Panc1 (cell line): ENCODE measurements at regions not wholly inside any gene's neighbourhood (a gene's known extent, or its start where the extent isn't known, plus 50 kb on each side); places are given as distances from the start of the nearest gene placed in this dataset.

Experiments used
- ATAC-seq: fragments of 200-7000 bp; cut with Tn5 transposase; 2 replicates; pipeline ENCODE4 v1.9.1; 2020; ENCODE audit warnings: mild to moderate bottlenecking, moderate library complexity
- BruUV-seq: library from RNA; stranded (reverse); fragments of 400-500 nt; replicated peaks from 2 replicates; lab custom pipeline; 2021; lab: Mats Ljungman, UMichigan
- CTCF ChIA-PET: fragments of 300-600 bp; sonication (Branson Sonifier 250); formaldehyde crosslinking; loops from one replicate; lab custom pipeline; 2022; ENCODE audit warnings: antibody characterized with exemption; lab: Charles Lee
- POLR2A ChIA-PET: fragments of 300-600 bp; sonication (Branson Sonifier 250); formaldehyde crosslinking; loops from one replicate; lab custom pipeline; 2022; ENCODE audit warnings: antibody characterized with exemption; lab: Charles Lee
- DNase-seq: peaks from one replicate; pipeline ENCODE4 v3.0.0-alpha.2; 2010; ENCODE audit warnings: low read depth, low spot score
- H3K27ac ChIP-seq: 2 replicates; pipeline ENCODE4 v1.5.1; 2011; ENCODE audit warnings: mild to moderate bottlenecking, low read length, inconsistent platforms
- H3K27me3 ChIP-seq: fragments of 200-500 bp; sonication (Bioruptor generic); 2 replicates; pipeline ENCODE4 v1.6.0; 2014; ENCODE audit warnings: low read length, inconsistent platforms; ENCODE audit not compliant: control insufficient read depth, insufficient read depth
- H3K36me3 ChIP-seq: fragments of 200-500 bp; sonication (Bioruptor generic); 2 replicates; pipeline ENCODE4 v1.5.1; 2014; ENCODE audit warnings: inconsistent platforms, mild to moderate bottlenecking, low read length, moderate library complexity; ENCODE audit not compliant: control insufficient read depth, insufficient read depth
- H3K4me1 ChIP-seq: 2 replicates; pipeline ENCODE4 v1.5.1; 2011; ENCODE audit warnings: inconsistent platforms, mild to moderate bottlenecking, low read length, moderate library complexity; ENCODE audit not compliant: control insufficient read depth, insufficient read depth
- H3K4me3 ChIP-seq, 2 experiments: 2 replicates each; pipeline ENCODE4 v1.5.1; 2011 to 2012; ENCODE audit warnings: low read depth in 2 of 2, low read length in 2 of 2, mild to moderate bottlenecking in 2 of 2, inconsistent platforms in 1 of 2, moderate library complexity in 1 of 2
- H3K9me3 ChIP-seq: fragments of 200-500 bp; sonication (Bioruptor generic); 2 replicates; pipeline ENCODE4 v1.5.1; 2014; ENCODE audit warnings: low read depth, mild to moderate bottlenecking, inconsistent platforms, low read length, moderate library complexity; ENCODE audit not compliant: control insufficient read depth, insufficient read depth
- CTCF ChIP-seq: fragments of 450-650 bp; IDR thresholded peaks from 2 replicates; pipeline ENCODE4 v1.5.1; 2017; ENCODE audit warnings: mild to moderate bottlenecking
- POLR2AphosphoS5 ChIP-seq: IDR thresholded peaks from 2 replicates; pipeline ENCODE4 v1.6.1; 2012; ENCODE audit warnings: mild to moderate bottlenecking, low read depth, low read length, moderate library complexity
- SIN3A ChIP-seq: IDR thresholded peaks from 2 replicates; pipeline ENCODE4 v1.6.1; 2012; ENCODE audit warnings: low read depth, mild to moderate bottlenecking, low read length, moderate library complexity, borderline replicate concordance; ENCODE audit not compliant: insufficient read depth
- TCF7L2 ChIP-seq: IDR thresholded peaks from 2 replicates; pipeline ENCODE4 v1.6.1; 2011; ENCODE audit warnings: mild to moderate bottlenecking, low read depth, low read length, inconsistent platforms
- in situ Hi-C: cut with HindIII; loops from 2 replicates; pipeline ENCODE4 v1.10.0; 2016; ENCODE audit warnings: low sequenced_read_pairs, low pct_unique_long_range_greater_than_20kb
- intact Hi-C: fragments of 100-400 bp; cut with micrococcal nuclease; formaldehyde crosslinking; loops from one replicate; pipeline ENCODE4 v1.10.0; 2022; ENCODE audit not compliant: unreplicated experiment
- TF ChIP-seq, protein P1 (sequence below), 2 experiments: IDR thresholded peaks; 2 replicates each; pipeline ENCODE4 v1.6.1; 2011 to 2012; ENCODE audit warnings: low read depth in 2 of 2, control low read depth in 1 of 2, low read length in 1 of 2, mild to moderate bottlenecking in 1 of 2, moderate library complexity in 1 of 2; ENCODE audit not compliant: insufficient read depth in 1 of 2

GRCh38 chr5:15168358-15168757, 296.8 kb upstream of the ANKH start:
- in situ Hi-C loops = no loop called here
- H3K4me1 ChIP-seq = no peaks in the 10 kb centered on the region
- H3K27ac ChIP-seq = no peak overlapping the region
- H3K27me3 ChIP-seq = no peaks in the 10 kb centered on the region
- H3K36me3 ChIP-seq = no peaks in the 10 kb centered on the region
- H3K4me3 ChIP-seq = no peak overlapping the region
- TF ChIP-seq, protein P1, sequence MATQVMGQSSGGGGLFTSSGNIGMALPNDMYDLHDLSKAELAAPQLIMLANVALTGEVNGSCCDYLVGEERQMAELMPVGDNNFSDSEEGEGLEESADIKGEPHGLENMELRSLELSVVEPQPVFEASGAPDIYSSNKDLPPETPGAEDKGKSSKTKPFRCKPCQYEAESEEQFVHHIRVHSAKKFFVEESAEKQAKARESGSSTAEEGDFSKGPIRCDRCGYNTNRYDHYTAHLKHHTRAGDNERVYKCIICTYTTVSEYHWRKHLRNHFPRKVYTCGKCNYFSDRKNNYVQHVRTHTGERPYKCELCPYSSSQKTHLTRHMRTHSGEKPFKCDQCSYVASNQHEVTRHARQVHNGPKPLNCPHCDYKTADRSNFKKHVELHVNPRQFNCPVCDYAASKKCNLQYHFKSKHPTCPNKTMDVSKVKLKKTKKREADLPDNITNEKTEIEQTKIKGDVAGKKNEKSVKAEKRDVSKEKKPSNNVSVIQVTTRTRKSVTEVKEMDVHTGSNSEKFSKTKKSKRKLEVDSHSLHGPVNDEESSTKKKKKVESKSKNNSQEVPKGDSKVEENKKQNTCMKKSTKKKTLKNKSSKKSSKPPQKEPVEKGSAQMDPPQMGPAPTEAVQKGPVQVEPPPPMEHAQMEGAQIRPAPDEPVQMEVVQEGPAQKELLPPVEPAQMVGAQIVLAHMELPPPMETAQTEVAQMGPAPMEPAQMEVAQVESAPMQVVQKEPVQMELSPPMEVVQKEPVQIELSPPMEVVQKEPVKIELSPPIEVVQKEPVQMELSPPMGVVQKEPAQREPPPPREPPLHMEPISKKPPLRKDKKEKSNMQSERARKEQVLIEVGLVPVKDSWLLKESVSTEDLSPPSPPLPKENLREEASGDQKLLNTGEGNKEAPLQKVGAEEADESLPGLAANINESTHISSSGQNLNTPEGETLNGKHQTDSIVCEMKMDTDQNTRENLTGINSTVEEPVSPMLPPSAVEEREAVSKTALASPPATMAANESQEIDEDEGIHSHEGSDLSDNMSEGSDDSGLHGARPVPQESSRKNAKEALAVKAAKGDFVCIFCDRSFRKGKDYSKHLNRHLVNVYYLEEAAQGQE (IDR thresholded peaks at IDR 0.05; ENCODE audit: insufficient read depth in 1 of 2, low read depth in 2 of 2, low read length in 1 of 2) = no peak
- TF ChIP-seq POLR2AphosphoS5 (no peak), TCF7L2 (no peak), CTCF (no peak), SIN3A (no peak)
- intact Hi-C loops = no loop called here
- ChIA-PET POLR2A (no interaction called here), CTCF (no interaction called here)
- 0 out of 2 replicates have a peak, but pooled peaks cover 2% of the 10 kb centered on the region for H3K9me3 ChIP-seq
- ATAC-seq = no peak
- no peak for DNase-seq
- no TSS peak for BruUV-seq

DNA sequence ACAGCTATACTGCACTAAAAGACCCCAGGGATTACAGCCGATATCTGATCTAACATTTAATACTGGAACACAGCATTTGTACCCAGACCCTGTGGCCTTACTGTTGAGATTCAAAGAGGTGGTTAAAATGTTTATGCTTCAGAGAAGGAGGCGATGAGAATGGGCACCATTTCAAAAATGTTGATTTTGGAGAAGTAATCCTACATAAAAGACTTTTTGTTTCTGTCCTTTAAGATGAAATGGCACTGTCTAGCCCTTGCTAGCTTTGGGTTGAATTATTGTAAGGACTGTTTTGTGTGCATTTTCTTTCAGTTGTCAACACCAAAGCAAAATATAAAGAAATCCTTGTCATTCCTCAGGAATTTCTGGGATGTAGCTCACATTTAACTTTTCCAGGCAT, 288.5 kb upstream of the ANKH start:
- ATAC-seq (no peak), DNase-seq (no peak)
- no TSS peak for BruUV-seq
- TF ChIP-seq TCF7L2 (no peak), POLR2AphosphoS5 (no peak), CTCF (no peak), SIN3A (no peak)
- TF ChIP-seq, protein P1 (IDR thresholded peaks at IDR 0.05; ENCODE audit: insufficient read depth in 1 of 2, low read depth in 2 of 2, low read length in 1 of 2) = no peak
- intact Hi-C loops (no loop called here), in situ Hi-C loops (no loop called here)
- H3K4me3 ChIP-seq = no peak overlapping the region
- no peaks in the 10 kb centered on the region for H3K4me1 ChIP-seq
- no peaks in the 10 kb centered on the region for H3K9me3 ChIP-seq
- H3K27ac ChIP-seq = no peak overlapping the region
- POLR2A ChIA-PET = no interaction called here
- CTCF ChIA-PET = no interaction called here
- no peaks in the 10 kb centered on the region for H3K36me3 ChIP-seq
- no peaks in the 10 kb centered on the region for H3K27me3 ChIP-seq
